Activated CD4-positive, alpha-beta T cell treated with anti-CD3 and anti-CD28 coated beads, Interleukin-2, amount 50 U/mL, for 24 hours (primary cell): ENCODE measurements at regions not wholly inside any gene's neighbourhood (a gene's known extent, or its start where the extent isn't known, plus 50 kb on each side); places are given as distances from the start of the nearest gene placed in this dataset.
"Not testable (repeated sequence)": the region's sequence is repeated elsewhere in the genome, so short reads cannot be mapped to it uniquely, and the experiment has no call there.

Experiments
- DNase-seq, 2 donors: peaks; one replicate each; pipeline ENCODE4 v3.0.0-alpha.2; 2020; ENCODE audit warnings: low read depth in 1 of 2, low spot score in 1 of 2

DNA sequence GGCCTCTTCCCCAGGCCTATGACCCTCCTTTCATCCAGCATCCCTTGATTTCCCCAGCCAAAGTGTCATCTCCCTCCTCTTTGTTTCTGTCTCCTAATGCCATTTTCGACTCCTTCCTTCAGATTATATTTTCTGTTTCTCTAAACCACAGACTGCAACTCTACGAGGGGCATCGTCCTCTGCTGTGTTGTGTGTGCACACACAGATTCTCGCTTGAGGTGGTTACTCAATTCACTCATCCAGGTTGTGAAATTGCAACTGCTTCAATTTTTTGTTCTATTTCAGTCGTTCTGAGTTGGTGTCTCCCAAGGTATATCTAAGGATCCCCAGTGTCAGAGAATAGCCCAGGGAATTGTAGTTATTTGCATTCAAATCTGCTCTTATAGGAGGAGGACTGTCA is 113.5 kb upstream of the NDUFV2 start:
- DNase-seq, result no peak

DNA sequence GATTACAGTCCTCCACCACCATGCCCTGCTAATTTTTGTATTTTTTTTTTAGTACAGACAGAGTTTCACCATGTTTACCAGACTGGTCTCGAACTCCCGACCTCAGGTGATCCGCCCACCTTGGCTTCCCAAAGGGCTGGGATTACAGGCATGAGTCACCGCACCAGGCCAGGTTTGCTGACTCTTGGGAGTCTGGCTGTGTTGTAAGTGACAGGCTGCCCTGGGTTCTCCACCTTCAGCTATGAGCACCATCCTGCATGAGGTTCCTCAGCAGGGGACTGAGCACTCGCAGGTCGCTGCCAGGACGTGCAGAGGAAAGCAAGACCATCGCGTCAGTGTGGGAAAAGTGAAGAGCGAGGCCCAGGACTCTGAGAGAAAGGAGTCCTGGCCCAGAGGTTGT is 112.6 kb upstream of the NDUFV2 start:
- DNase-seq, result no peak

DNA sequence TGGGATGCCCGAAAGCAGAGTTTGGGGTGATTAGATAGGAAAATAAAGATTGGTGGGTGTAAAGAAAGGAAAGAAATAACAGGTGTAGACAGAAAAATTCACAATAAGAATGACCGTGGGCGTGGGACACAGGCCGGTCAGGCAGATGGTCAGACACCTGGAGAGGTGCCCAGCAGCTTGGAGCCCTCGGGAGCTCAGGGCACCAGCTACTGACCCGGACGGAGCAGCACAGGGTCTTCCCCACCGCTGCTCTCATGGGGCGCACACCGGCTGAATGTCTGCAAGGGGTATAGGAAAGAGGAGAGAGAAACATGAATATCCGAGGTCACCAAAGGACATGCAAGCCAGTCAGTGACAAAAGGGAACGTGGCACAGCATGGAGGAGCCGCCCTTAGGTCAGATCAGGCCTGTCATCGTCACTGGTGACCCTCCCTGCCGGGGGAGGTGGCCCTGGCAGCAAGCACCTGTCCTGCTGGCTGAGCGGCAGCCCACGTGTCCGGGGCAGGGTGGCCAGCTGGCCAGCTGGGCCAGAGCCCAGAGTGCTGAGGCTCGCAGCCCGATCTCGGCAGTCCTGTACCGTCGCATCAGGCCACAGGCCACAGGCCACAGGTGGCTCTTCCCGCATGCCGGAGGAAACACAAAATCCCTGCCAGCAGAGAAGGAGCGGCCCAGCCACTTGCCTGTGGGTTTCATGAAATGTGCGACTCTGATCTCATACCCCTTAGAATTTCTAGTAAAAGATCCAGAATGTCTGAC is 112.0 kb upstream of the NDUFV2 start:
- no peak for DNase-seq

DNA sequence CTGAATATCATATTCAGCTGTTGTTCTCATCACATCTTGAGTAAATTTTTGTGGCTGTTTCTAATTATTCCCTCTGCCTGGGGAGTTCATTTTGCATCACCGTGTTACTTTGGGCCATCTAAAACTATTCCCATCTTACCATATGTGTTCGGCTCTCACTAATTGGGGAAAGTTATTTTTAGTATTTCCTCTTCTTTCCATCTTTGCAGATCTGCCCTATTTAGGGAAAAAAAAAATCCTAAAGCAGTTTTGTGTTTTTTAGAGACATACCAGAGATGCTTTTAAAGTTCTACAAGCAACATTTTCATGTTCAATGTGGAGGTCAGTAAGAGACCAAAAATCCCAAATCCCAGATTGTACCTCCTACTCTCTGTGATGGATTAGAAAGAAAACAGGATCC is 111.3 kb upstream of the NDUFV2 start:
- no peak for DNase-seq

DNA sequence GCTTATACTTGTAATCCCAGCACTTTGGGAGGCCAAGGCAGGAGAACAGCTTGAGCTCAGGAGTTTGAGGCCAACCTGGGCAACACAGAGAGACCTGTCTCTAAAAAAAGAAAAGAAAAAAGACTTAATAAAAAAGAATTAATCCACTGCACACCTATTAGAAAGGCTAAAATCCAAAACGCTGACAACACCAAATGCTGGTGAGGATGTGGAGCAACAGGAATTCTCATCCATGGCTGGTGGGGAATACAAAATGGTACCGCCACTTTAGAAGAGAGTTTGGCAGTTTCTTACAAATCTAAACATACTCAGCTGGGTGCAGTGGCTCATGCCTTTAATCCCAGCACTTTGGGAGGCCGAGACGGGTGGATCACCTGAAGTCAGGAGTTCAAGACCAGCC is 110.0 kb upstream of the NDUFV2 start:
- DNase-seq, result not testable (repeated sequence)

DNA sequence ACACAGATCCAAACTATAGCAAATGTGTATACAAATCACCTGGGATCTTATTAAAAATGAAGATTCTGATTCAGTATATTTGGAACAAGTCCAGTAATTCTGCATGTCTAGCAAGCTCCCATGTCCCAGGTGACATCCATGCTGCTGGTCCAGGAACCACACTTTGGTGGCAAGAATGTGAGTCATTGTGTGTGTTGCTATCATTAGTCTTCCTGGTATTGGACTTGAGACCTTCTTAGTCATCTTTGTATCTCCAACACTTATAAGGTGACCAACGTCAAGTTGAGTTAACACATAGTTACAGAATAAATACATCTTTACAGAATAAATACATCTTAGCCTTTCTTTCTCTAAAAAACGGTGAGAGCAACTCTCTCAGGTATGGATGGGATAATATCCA is 107.9 kb upstream of the NDUFV2 start:
- no peak for DNase-seq

DNA sequence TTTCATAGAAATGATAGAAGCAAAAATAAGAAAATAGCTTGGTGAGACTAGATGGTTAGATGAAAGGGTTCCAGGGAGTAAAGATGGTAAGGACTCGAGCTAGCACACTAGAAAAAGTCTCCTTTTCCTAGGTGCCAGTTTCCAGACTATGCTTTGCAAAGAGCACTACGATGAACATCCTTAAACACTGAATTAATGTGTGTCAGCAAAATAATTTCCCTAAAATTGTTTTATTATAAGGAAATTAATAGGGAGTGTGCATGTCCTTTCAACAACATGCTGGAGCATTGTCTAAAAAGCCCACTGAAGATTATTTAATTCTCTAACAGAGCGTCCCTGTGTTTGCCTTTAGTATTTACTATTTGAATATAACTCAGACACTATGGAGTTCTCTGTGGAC is 107.4 kb upstream of the NDUFV2 start:
- DNase-seq, result no peak

DNA sequence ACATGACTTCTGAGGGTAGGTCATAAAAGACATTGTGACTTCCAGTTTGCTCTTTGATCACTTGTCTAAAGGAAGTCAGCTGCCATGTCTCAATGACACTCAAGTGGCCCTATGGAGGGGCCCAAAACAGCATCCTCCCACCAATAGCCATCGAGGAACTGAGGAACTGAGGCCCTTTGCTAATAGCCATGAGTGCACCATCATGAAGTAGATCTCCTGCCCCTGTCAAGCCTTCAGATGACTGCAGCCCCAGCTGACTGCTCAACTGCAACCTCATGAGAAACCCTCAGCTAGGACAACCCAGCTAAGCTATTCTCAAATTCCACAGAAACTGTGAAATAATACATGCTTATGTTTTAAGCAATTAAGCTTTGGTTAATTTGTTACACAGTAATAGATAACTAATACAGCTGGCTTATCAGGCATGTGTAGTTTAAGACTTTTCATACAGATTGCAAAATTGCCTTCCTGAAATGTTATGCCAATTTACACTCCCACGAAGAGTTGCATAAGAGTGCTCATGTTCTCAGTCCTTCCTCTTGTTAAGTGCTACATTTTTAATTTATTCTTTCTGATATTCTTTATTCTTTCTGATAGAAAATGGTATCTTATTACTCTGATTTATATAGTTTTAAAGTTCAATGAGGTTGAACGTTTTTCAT is 105.6 kb upstream of the NDUFV2 start:
- DNase-seq, result no peak

DNA sequence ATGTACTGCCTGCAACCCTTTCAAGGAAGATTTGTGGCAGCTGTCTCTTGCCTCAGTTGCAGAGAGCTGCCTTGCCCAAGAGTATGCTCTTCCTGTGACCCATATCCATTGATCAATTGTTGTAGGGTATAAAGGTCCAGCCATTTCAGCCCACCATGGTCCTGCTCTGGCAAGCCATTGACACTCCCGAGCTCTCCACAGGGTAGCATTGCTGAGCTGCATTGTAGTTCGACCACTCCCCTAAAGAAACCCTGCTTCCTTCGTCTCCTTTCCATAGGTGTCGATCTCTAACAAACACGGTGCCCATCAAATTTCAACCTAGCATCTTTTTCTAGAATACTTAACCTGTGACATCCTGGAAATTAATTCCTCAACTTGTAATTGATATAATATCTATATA is 104.9 kb upstream of the NDUFV2 start:
- no peak for DNase-seq

DNA sequence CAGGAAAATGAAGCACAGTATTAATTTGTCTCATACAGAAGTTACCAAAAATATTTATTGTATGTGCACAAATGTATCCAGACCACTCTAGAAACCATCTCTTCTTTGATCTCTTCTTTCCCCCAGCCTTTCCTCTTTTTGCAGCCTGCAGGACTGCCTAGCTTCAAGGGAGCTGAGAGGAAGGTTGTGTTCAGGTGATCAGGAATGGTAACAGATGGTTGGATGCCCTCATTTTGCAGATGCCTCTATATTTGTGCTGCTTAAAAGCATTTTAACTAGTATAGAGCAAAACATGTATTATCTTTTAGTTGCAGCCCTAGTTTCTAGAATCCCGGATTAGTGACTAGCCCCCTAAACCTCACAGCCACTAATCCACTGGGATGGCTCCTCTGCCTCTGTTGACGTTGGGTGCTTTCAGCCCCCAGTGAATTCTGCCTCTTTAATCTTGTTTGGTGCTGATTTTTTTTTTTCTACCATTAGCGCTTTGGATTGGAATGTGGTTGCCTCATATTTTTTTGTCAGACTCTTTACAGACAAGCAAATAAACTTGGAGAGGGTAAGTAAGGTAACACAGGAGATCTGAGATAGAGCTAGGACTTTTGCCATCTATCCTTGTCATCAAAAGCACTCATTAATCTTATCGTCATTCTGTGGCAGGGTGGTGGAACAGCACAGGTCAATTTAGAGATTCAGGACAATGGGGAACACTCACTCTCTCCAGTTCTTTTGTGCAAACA is 103.8 kb upstream of the NDUFV2 start:
- no peak for DNase-seq

DNA sequence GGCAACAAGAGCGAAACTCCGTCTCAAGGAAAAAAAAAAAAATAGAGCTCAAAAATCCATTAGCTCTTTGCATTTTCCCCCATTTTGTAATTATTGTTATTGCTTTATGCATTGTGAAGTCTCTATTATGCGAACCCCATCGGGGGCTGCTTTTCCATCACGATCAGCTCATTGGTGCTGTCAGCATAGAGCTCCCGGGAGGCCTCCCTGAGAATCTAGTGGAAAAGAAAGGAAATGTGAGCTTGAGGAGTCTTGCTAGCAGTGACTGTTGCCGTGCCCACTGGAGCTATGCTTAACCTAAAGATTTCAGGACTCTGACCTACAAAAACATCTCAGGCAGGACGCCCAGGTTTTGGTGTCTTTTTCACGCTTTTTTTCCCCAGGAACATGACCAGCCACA is 102.6 kb upstream of the NDUFV2 start:
- no peak for DNase-seq

DNA sequence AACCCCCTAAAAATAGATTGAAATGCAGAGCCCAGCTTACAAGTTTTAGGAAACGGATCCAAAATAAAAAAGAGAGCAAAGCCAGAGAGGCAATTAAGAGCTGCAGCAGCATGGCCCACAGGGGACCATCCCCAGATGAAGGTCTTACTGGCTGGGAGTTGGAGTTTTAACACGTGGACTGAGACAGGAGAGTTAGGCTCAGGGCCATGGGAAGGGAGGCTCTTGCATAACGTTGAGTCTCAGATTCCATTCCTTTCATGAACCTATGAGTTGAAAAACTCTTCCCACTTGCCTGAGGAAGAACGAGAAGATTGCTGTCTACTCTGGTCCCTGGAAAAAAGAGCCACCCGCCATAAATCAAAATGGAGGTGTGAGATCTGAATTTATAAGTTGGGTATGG is 101.8 kb upstream of the NDUFV2 start:
- no peak for DNase-seq

DNA sequence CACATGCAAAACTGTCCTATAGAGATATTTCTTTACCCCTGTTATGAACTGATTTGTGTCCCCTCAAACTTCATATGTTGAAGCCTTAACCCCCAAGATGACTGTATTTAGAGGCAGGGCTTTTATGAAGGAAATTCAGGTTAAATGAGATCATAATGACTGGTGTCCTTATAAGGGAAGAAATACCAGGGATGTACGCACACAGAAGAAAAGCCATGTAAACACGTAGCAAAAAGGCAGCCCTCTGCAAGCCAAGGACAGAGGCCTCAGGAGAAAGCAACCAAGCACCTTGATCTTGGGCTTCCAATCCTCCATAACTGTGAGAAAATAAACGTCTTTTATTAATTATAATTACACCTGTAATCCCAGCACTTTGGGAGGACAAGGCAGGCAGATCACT is 101.3 kb upstream of the NDUFV2 start:
- no peak for DNase-seq

DNA sequence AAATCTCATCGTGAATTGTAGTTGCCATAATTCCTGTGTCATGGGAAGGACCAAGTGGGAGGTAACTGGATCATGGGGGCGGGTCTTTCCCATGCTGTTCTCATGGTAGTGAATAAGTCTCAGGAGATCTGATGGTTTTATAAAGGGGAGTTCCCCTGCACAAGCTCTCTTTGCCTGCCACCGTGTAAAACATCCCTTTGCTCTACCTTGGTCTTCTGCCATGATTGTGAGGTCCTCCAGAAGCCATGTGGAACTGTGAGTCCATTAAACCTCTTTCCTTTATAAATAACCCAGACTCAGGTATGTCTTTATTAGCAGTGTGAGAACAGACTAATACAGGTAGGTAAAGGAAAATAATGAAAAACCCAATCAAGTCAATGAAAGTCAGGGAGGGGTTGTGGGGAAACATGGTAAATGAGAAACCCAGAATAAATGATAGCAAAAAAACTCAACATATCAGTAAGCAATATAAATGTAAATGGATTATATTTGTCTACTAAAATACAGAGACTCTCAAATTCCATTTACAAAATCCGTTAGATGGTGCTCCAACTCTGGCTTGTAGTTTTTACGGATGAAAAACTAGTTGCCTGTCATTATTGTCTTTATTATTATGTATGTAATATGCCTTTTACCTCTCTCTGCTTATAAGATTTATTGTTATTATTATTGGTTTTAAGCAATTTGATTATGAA is 98.9 kb upstream of the NDUFV2 start:
- no peak for DNase-seq

DNA sequence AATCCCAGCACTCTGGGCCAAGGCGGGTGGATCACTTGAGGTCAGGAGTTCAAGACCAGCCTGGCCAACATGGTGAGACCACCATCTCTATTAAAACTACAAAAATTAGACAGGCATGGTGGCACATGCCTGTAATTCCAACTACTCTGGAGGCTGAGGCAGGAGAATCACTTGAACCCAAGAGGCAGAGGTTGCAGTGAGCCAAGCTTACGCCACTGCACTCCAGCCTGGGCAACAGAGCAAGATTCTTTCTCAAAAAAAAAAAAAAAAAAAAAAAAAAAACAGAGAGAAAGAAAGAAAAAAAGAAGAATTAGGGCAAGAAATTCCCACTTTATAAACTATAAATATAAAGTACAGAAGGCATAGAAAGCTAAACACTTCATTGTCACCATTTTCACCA is 98.2 kb upstream of the NDUFV2 start:
- not testable (repeated sequence) for DNase-seq

DNA sequence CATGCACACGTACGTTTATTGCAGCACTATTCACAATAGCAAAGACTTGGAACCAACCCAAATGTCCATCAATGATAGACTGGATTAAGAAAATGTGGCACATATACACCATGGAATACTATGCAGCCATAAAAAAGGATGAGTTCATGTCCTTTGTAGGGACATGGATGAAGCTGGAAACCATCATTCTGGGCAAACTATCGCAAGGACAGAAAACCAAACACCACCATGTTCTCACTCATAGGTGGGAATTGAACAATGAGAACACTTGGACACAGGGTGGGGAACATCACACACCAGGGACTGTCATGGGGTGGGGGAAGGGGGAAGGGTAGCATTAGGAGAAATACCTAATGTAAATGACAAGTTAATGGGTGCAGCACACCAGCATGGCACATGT is 94.8 kb upstream of the NDUFV2 start:
- not testable (repeated sequence) for DNase-seq

DNA sequence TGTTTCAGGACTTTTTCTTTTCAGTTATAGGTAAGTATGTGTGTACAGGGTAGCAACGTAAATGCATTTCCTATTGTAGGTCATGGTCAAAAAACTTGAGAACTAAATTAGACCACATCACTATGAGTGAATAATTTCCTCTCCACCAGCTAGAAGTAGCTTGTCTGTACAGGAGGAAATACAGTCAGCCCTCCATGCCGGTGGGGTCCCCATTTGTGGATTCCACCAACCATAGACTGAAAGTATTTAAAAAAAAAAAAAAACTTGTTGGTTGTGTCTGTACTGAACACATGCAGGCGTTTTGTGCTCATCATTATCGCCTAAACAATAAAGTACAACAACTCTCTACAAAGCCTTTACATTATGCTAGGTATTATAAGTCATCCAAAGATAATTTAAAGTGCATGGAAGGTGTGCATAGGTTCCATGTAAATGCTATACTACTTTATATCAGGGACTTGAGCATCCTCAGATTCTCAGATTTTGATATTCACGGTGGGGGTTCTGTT is 94.2 kb upstream of the NDUFV2 start:
- DNase-seq, result no peak

DNA sequence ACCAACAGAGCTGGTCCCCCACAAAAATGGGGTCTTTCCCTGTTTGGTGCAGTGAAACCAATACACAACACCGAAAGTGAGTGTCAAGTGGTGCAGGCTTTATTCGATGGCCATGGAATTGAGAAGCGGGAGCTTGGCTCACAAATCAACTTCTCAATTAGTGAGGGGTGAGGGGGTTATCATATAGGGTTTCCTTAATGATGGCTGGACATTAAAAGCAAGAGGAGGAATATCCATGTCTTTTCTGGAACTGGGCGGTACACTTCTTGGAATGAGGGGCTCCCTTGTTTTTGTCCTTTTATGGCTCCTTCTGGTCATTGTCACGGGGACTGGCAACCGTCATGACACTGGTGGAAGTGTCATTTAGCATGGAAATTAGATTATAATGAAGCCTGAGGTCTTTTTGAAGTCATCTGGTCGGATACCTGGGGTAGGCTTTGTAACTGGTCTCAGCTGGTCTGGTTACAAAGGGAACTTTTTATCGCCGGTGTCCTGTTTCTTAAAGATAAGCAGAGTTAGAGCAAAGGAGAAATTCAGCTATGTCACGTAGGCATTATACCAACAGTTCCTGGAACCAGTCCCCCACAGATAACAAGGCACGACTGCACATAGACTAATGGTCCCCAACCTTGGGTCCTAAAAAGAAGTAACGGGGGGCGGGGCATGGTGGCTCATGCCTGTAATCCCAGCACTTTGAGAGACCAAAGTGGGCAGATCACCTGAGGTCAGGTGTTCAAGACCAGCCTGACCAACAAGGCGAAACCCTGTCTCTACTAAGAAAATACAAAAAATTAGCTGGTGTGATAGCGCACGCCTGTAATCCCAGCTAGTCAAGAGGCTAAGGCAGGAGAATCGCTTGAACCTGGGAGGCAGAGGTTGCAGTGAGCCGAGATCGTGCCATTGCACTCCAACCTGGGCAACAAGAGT is 93.5 kb upstream of the NDUFV2 start:
- no peak for DNase-seq

DNA sequence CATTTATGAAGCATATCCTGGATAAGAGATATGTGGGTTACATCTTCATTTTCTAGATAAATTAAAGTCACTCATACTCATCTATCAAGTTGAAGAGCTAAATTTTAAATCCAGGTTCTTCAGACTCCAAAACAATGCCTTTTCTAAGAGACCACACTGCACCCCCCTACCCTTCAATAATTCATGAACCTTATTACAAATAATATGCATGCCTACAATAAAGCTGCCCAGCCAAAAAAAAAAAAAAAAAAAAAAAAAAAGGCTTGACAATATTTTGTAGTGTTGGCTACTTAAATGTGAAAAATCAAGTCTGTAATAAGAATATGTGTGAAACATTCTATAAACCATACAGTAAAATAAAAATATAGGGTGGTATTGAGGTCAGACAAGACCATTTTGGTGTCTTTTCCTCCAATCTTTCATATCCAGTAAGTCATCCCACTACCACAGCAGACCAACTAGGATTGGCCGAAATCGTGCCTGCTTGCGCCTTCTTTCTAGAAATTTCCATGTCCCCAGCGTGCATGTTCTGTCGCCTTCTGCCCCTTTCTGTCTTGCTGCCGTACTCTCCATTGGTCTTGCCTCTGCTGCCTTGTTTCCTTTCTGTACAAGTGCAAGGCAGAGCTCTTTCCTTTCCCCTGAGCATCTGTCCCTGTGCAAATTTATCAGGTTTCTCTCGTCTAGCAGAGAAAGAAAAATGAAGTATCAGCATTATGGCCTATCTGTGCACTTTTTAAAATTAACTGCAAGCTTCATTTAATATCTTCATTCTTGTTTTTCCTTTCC is 92.6 kb upstream of the NDUFV2 start:
- no peak for DNase-seq

DNA sequence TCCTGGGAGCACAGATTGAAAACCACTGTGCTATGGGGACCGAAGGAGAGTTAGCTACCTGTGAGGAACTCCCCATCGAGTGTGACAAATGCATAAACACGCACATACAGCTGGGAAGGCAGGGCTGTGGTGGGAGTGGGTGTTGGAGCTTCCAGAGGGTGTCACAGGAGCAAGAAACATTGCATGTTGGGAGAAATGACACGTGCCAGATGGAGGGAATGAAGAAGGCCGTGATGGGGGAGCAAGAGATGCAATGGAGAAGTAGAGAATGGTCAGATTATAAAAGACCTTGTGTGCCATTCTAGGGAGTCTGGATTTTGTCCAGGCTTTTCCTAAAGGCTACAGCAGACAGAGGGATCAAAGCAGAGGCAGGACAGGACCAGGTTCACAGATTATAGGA is 91.1 kb upstream of the NDUFV2 start:
- no peak for DNase-seq
